Breast epithelium (tissue), 4 donors: ENCODE measurements at regions not wholly inside any gene's neighbourhood (a gene's known extent, or its start where the extent isn't known, plus 50 kb on each side); places are given as distances from the start of the nearest gene placed in this dataset.

Source experiments
- DNase-seq, 2 donors: peaks; one replicate each; pipeline ENCODE4 v3.0.0-alpha.2; 2019; ENCODE audit warnings: low spot score in 2 of 2
- H3K27ac ChIP-seq, 2 donors: fragments of 200-600 bp; sonication (generic) in 1 of 2; one replicate each; pipeline ENCODE4 v1.5.1; 2016 to 2019; ENCODE audit warnings: mild to moderate bottlenecking in 1 of 2
- H3K27me3 ChIP-seq, 2 donors: fragments of 200-600 bp; sonication (generic) in 1 of 2; one replicate each; pipeline versions ENCODE4 v1.5.1 to v1.6.0; 2017 to 2019; ENCODE audit warnings: control low read depth in 1 of 2, mild to moderate bottlenecking in 1 of 2
- H3K36me3 ChIP-seq: fragments of 200-600 bp; one replicate; pipeline ENCODE4 v1.5.1; 2019
- H3K4me1 ChIP-seq, 2 donors: fragments of 200-600 bp; sonication (generic); one replicate each; pipeline ENCODE4 v1.5.1; 2016 to 2019; ENCODE audit warnings: control low read depth in 1 of 2
- H3K4me3 ChIP-seq, 3 donors: fragments of 200-600 bp; sonication (generic); 1 replicate in 2 of 3; 2 replicates in 1 of 3; pipeline ENCODE4 v1.5.1; 2016 to 2019; ENCODE audit warnings: mild to moderate bottlenecking in 3 of 3, moderate library complexity in 2 of 3
- H3K9me3 ChIP-seq, 2 donors: fragments of 200-600 bp; sonication (generic) in 1 of 2; one replicate each; pipeline ENCODE4 v1.5.1; 2016 to 2019; ENCODE audit warnings: control low read depth in 1 of 2
- CTCF ChIP-seq, 3 donors: fragments of 450-650 bp; IDR thresholded peaks; one replicate each; pipeline ENCODE4 v1.5.1; 2016 to 2017; ENCODE audit warnings: antibody characterized with exemption in 3 of 3, mild to moderate bottlenecking in 3 of 3, moderate library complexity in 3 of 3
- POLR2A ChIP-seq: fragments of 450-650 bp; IDR thresholded peaks from one replicate; pipeline ENCODE4 v1.6.1; 2016; ENCODE audit warnings: antibody characterized with exemption, mild to moderate bottlenecking, moderate library complexity
- POLR2AphosphoS5 ChIP-seq, 3 donors: sonication (generic); formaldehyde crosslinking; IDR thresholded peaks; one replicate each; pipeline ENCODE4 v1.6.1; 2017; ENCODE audit warnings: antibody characterized with exemption in 3 of 3
- intact Hi-C: fragments of 100-400 bp; cut with DNase I; formaldehyde crosslinking; loops from one replicate; pipeline ENCODE4 v1.15.1; 2023; ENCODE audit warnings: low total_unique reads

- DNase-seq = no peak
- intact Hi-C loops = no loop called here
Observed at GRCh38 chr7:50178166-50178565, 85.1 kb upstream of the ZPBP start.

GRCh38 chr7:50174948-50175347 lies 81.9 kb upstream of the ZPBP start:
- no peaks in the 10 kb centered on the region for H3K9me3 ChIP-seq
- TF ChIP-seq POLR2AphosphoS5 (IDR thresholded peaks at IDR 0.05) (no peak), POLR2A (no peak), CTCF (IDR thresholded peaks at IDR 0.05) (no peak)
- H3K4me3 ChIP-seq = no peak overlapping the region
- intact Hi-C loops = no loop called here
- no peaks in the 10 kb centered on the region for H3K36me3 ChIP-seq
- DNase-seq = no peak
- H3K4me1 ChIP-seq = no peaks in the 10 kb centered on the region
- H3K27me3 ChIP-seq = no peaks in the 10 kb centered on the region
- H3K27ac ChIP-seq = no peak overlapping the region

More at GRCh38 chr7:50178166-50178565, 85.1 kb upstream of the ZPBP start:
- H3K4me3 ChIP-seq = no peak overlapping the region
- H3K9me3 ChIP-seq = no peaks in the 10 kb centered on the region
- no peaks in the 10 kb centered on the region for H3K36me3 ChIP-seq
- no peak overlapping the region for H3K27ac ChIP-seq
- H3K4me1 ChIP-seq = no peaks in the 10 kb centered on the region
- no peaks in the 10 kb centered on the region for H3K27me3 ChIP-seq
- TF ChIP-seq CTCF (IDR thresholded peaks at IDR 0.05) (no peak), POLR2A (no peak), POLR2AphosphoS5 (IDR thresholded peaks at IDR 0.05) (no peak)

- no peak for TF ChIP-seq POLR2AphosphoS5 (IDR thresholded peaks at IDR 0.05)
- no peak for TF ChIP-seq CTCF (IDR thresholded peaks at IDR 0.05)
- TF ChIP-seq POLR2A = no peak
- DNase-seq = no peak
- no peaks in the 10 kb centered on the region for H3K9me3 ChIP-seq
- intact Hi-C loops = no loop called here
- H3K4me1 ChIP-seq = no peaks in the 10 kb centered on the region
- no peak overlapping the region for H3K4me3 ChIP-seq
- no peak overlapping the region for H3K27ac ChIP-seq
- H3K27me3 ChIP-seq = no peaks in the 10 kb centered on the region
- no peaks in the 10 kb centered on the region for H3K36me3 ChIP-seq
Observed at GRCh38 chr7:50166997-50167965, 74.2 kb upstream of the ZPBP start.

- no peak overlapping the region for H3K4me3 ChIP-seq
- no peak for DNase-seq
- H3K36me3 ChIP-seq = no peaks in the 10 kb centered on the region
- H3K4me1 ChIP-seq = no peaks in the 10 kb centered on the region
- H3K27me3 ChIP-seq = no peaks in the 10 kb centered on the region
- no peak overlapping the region for H3K27ac ChIP-seq
- intact Hi-C loops = no loop called here
- H3K9me3 ChIP-seq = no peaks in the 10 kb centered on the region
- no peak for TF ChIP-seq CTCF (IDR thresholded peaks at IDR 0.05)
- TF ChIP-seq POLR2AphosphoS5 (IDR thresholded peaks at IDR 0.05) = no peak
- no peak for TF ChIP-seq POLR2A
Observed at GRCh38 chr7:50164559-50165170, 71.6 kb upstream of the ZPBP start.

GRCh38 chr7:50160206-50160605 lies 67.2 kb upstream of the ZPBP start:
- Histone ChIP-seq H3K4me3 (no peak overlapping the region), H3K9me3 (no peaks in the 10 kb centered on the region), H3K27ac (no peak overlapping the region), H3K36me3 (no peaks in the 10 kb centered on the region), H3K4me1 (no peaks in the 10 kb centered on the region), H3K27me3 (no peaks in the 10 kb centered on the region)
- no peak for TF ChIP-seq CTCF (IDR thresholded peaks at IDR 0.05)
- TF ChIP-seq POLR2A = no peak
- intact Hi-C loops = no loop called here
- no peak for DNase-seq
